C4-2B (cell line): ENCODE measurements at regions not wholly inside any gene's neighbourhood (a gene's known extent, or its start where the extent isn't known, plus 50 kb on each side); places are given as distances from the start of the nearest gene placed in this dataset.

ENCODE experiments used
- CTCF ChIP-seq: fragments of 450-650 bp; conservative IDR thresholded peaks from 2 replicates; pipeline ENCODE4 v1.5.1; 2017; ENCODE audit warnings: mild to moderate bottlenecking
- ZFX ChIP-seq: fragments of 450-650 bp; IDR thresholded peaks from 2 replicates; pipeline ENCODE4 v1.6.1; 2017

- TF ChIP-seq CTCF: no peak
- no peak for TF ChIP-seq ZFX
Measured at GRCh38 chr1:199218533-199218932, 579.7 kb downstream of the PTPRC start.
